Omental fat pad (tissue), 3 donors: ENCODE measurements at regions not wholly inside any gene's neighbourhood (a gene's known extent, or its start where the extent isn't known, plus 50 kb on each side); places are given as distances from the start of the nearest gene placed in this dataset.
A peak's percentile ranks its signal among the peaks of the same experiment; 100 is the strongest.
"Not testable (repeated sequence)": the region's sequence is repeated elsewhere in the genome, so short reads cannot be mapped to it uniquely, and the experiment has no call there.

ENCODE experiments used
- ATAC-seq: fragments of 150-250 bp; one replicate; pipeline ENCODE4 v1.9.1; 2016; ENCODE audit warnings: mild to moderate bottlenecking, moderate library complexity; ENCODE audit not compliant: low FRiP score
- DNase-seq: peaks from one replicate; pipeline ENCODE4 v3.0.0-alpha.2; 2019; ENCODE audit warnings: low spot score
- TF ChIP-seq, protein P1 (sequence below), 3 donors: fragments of 450-650 bp; IDR thresholded peaks; one replicate each; pipeline ENCODE4 v1.5.1; 2016 to 2017; ENCODE audit warnings: antibody characterized with exemption in 3 of 3, mild to moderate bottlenecking in 3 of 3, moderate library complexity in 2 of 3

GRCh38 chr1:94349853-94350252, 68.3 kb upstream of the ABCD3 start:
- TF ChIP-seq, protein P1, sequence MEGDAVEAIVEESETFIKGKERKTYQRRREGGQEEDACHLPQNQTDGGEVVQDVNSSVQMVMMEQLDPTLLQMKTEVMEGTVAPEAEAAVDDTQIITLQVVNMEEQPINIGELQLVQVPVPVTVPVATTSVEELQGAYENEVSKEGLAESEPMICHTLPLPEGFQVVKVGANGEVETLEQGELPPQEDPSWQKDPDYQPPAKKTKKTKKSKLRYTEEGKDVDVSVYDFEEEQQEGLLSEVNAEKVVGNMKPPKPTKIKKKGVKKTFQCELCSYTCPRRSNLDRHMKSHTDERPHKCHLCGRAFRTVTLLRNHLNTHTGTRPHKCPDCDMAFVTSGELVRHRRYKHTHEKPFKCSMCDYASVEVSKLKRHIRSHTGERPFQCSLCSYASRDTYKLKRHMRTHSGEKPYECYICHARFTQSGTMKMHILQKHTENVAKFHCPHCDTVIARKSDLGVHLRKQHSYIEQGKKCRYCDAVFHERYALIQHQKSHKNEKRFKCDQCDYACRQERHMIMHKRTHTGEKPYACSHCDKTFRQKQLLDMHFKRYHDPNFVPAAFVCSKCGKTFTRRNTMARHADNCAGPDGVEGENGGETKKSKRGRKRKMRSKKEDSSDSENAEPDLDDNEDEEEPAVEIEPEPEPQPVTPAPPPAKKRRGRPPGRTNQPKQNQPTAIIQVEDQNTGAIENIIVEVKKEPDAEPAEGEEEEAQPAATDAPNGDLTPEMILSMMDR (IDR thresholded peaks at IDR 0.05): no peak
- DNase-seq (no peak), ATAC-seq (no peak)

DNA sequence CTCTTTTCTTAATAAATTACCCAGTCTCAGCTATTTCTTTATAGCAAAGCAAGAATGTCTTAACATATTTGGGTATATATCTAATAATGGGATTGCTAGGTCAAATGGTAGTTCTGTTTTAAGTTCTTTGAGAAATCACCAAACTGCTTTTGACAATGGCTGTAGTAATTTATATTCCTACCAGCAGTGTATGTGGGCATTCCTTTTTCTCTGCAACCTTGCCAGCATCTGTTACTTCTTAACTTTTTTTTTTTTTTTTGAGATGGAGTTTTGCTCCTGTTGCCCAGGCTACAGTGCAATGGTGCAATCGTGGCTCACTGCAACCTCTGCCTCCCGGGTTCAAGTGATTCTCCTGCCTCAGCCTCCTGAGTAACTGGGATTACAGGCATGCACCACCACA, 69.8 kb upstream of the ABCD3 start:
- not testable (repeated sequence) for ATAC-seq, DNase-seq

DNA sequence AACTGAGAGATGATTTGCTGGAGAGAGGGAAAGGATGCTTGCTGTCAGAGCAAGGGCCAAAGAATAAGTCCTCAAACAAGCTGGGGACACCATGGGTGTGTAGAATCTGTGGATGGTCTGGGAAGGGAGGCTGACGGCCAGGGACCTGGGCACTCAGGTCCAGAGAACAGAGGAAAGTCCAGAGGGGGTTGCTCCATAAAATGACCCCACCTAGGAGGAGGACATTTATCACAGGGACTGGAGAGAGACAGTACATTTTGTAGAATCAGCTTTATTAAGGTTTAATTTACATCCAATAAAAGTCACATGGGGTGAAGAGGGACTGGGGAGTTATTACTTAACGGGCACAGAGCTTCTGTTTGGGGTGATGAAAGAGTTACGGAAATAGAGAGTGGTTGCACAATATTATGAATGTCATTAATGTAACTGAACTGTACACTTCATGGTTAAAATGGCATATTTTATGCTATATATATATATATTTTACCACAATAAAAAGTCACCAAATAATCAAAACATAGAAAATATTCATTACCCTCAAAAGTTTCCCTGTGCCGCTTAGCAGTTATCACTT, 73.0 kb upstream of the ABCD3 start:
- DNase-seq (no peak), ATAC-seq (no peak)
- TF ChIP-seq, protein P1 (IDR thresholded peaks at IDR 0.05): no peak

DNA sequence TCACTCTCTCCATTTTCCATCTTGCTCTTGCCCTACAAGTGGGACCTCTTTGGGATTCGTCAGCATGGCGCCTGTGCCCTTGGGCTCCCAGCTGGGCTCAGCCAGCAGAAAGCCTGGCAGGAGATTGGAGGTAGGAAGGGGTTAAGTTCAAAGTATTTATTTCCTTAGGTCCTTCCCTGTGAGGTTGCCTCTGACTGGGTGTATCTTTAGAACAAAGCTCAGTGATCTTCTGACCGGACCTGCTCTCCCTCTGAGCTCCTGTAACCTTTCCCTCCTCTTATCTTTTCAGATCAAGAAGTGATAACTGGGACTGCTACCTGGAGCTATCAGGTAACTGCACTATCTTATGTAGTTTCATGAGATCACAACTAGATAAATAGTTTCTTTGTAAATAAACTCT, 75.8 kb upstream of the ABCD3 start:
- ATAC-seq: no peak
- TF ChIP-seq, protein P1 (IDR thresholded peaks at IDR 0.05): no peak
- DNase-seq: no peak

DNA sequence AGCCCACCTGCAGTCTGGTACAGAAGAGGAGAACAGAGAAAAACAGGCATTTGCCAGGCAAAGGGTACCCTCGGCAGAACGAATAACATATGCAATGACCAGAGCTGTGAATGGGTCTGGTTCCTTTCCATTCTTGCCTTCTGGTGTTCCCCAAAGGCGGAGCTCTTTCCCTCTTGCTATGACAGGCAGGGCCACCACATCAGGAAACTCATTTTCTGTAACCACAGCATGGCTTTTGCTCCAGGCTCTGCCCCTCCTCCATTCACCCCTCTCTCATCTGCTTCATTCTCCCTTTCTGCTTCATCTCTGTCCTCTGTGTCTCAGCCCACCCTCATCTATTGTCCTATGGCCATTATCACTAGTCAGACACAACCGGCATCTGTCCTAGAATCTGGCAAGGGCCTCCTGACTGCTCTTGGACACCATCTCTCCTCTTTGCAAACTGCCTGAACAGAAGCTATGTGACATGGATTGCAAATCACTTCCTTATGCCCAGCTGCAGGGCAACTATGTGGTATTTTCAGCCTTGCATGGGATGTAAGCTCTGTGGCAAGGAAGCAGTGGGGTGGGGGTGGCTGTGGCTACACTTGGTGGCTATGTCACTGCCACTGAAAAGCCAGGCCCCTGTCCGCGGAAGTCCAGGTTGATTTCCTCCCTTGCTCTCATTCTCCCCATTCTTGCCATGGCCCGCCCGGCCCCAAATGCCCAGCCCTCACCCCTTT, 78.8 kb upstream of the ABCD3 start:
- DNase-seq (no peak), ATAC-seq (no peak)
- TF ChIP-seq, protein P1 (IDR thresholded peaks at IDR 0.05): no peak

DNA sequence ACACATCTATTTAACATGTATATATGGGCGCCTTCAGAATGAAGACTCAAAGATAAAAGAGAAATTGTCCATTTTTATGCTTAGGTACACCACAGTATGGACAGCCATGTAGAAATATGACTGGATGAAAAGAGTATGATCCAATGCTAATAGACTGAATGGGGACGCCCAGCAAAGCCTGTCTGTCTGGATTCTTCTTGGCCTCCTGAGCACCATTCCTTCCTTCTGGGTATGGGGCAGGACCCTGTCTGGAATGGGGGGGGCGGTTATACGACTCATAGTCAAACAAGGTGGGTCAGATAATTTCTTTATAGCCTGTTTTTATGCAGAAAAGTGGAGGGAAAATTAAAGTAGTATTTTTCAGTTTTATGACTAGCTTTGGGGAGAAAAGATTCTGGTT, 81.2 kb upstream of the ABCD3 start:
- no peak for DNase-seq
- TF ChIP-seq, protein P1 (IDR thresholded peaks at IDR 0.05): no peak
- no peak for ATAC-seq

DNA sequence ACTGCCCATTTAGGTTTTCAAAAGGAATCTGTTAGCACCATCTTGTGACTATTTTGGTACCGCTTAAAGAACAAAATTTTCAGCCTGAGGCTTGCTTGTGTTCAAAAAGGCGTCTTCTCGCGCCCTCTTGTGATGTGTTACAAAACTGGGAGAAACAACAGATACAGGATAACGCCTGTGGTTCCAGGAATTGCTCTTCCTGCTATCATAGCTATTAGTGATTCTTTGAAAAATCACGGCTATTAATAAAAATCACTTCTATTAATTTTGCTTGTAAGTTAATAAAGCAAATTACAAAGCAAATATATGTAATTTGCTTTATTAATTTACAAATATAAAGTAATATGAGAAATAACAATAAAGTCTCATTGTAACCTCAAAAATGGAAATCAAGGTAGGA, 82.2 kb upstream of the ABCD3 start:
- TF ChIP-seq, protein P1 (IDR thresholded peaks at IDR 0.05): peak in 2 of 3 donors; percentile 33 to 75
- peak; percentile 86 for ATAC-seq
- no peak for DNase-seq
